ENCODE measurements at regions not wholly inside any gene's neighbourhood (a gene's known extent, or its start where the extent isn't known, plus 50 kb on each side); places are given as distances from the start of the nearest gene placed in this dataset.

GRCh38 chr15:70328679-70329115 is 231.0 kb upstream of the TLE3 start:
- Histone ChIP-seq H3K4me1 (ENCODE audit: control insufficient read depth in 1 of 2, low read depth in 2 of 2) (peaks cover 21 to 30% of the 10 kb centered on the region in 2 donors), H3K36me3 (no peaks in the 10 kb centered on the region), H3K27me3 (replicated peaks; ENCODE audit: insufficient read depth) (no peaks in the 10 kb centered on the region), H3K4me3 (no peak overlapping the region), H3K27ac (peak overlapping the region in 1 of 2 donors; percentile 34), H3K9me3 (no peaks in the 10 kb centered on the region)
- ATAC-seq (ENCODE audit: insufficient number of reproducible peaks, low FRiP score, low read depth) (no peak), DNase-seq (ENCODE audit: low spot score) (no peak)
- no peak for TF ChIP-seq CTCF (IDR thresholded peaks at IDR 0.05)

- TF ChIP-seq CTCF (IDR thresholded peaks at IDR 0.05): no peak
- Histone ChIP-seq H3K36me3 (no peaks in the 10 kb centered on the region), H3K27me3 (replicated peaks; ENCODE audit: insufficient read depth) (no peaks in the 10 kb centered on the region), H3K4me3 (no peak overlapping the region), H3K4me1 (ENCODE audit: control insufficient read depth in 1 of 2, low read depth in 2 of 2) (peaks cover 27 to 36% of the 10 kb centered on the region in 2 donors), H3K9me3 (no peaks in the 10 kb centered on the region), H3K27ac (peak overlapping the region in 1 of 2 donors; percentile 34)
- DNase-seq (ENCODE audit: low spot score) (no peak), ATAC-seq (ENCODE audit: insufficient number of reproducible peaks, low FRiP score, low read depth) (no peak)
Observed at GRCh38 chr15:70327856-70328678, 230.3 kb upstream of the TLE3 start.

- Histone ChIP-seq H3K9me3 (no peaks in the 10 kb centered on the region), H3K36me3 (no peaks in the 10 kb centered on the region), H3K4me1 (ENCODE audit: control insufficient read depth in 1 of 2, low read depth in 2 of 2) (peaks cover 27 to 43% of the 10 kb centered on the region in 2 donors), H3K27me3 (replicated peaks; ENCODE audit: insufficient read depth) (no peaks in the 10 kb centered on the region), H3K4me3 (no peak overlapping the region), H3K27ac (no peak overlapping the region)
- no peak for TF ChIP-seq CTCF (IDR thresholded peaks at IDR 0.05)
- no peak for DNase-seq (ENCODE audit: low spot score)
- ATAC-seq (ENCODE audit: insufficient number of reproducible peaks, low FRiP score, low read depth): no peak
Observed at GRCh38 chr15:70327328-70327855, 229.7 kb upstream of the TLE3 start.

- DNase-seq (ENCODE audit: low spot score) (no peak), ATAC-seq (ENCODE audit: insufficient number of reproducible peaks, low FRiP score, low read depth) (no peak)
- peaks cover 31 to 61% of the 10 kb centered on the region in 2 donors for H3K4me1 ChIP-seq (ENCODE audit: control insufficient read depth in 1 of 2, low read depth in 2 of 2)
- H3K4me3 ChIP-seq: no peak overlapping the region
- H3K27ac ChIP-seq: no peak overlapping the region
- no peaks in the 10 kb centered on the region for H3K9me3 ChIP-seq
- TF ChIP-seq CTCF (IDR thresholded peaks at IDR 0.05): no peak
- H3K27me3 ChIP-seq (replicated peaks; ENCODE audit: insufficient read depth): no peaks in the 10 kb centered on the region
- H3K36me3 ChIP-seq: no peaks in the 10 kb centered on the region
Observed at GRCh38 chr15:70324001-70324974, 226.6 kb upstream of the TLE3 start.
